PFSK-1 (cell line): ENCODE measurements at regions not wholly inside any gene's neighbourhood (a gene's known extent, or its start where the extent isn't known, plus 50 kb on each side); places are given as distances from the start of the nearest gene placed in this dataset.

Experiments used
- FOXP2 ChIP-seq: optimal IDR thresholded peaks from 2 replicates; pipeline ENCODE3; 2011; ENCODE audit warnings: borderline replicate concordance, control low read depth, inconsistent platforms; ENCODE audit not compliant: insufficient read depth; ENCODE audit errors: extremely low read length, extremely low read depth
- POLR2AphosphoS5 ChIP-seq: IDR thresholded peaks from 2 replicates; pipeline ENCODE4 v1.6.1; 2012; ENCODE audit warnings: low read depth, mild to moderate bottlenecking, control low read depth, low read length, moderate library complexity
- REST ChIP-seq, 2 experiments: IDR thresholded peaks; 2 replicates each; pipeline versions ENCODE4 v1.6.1 to v1.8.0; 2011 to 2012; ENCODE audit warnings: low read depth in 2 of 2, low read length in 2 of 2, control low read depth in 1 of 2, inconsistent platforms in 1 of 2, mild to moderate bottlenecking in 1 of 2, moderate library complexity in 1 of 2; ENCODE audit not compliant: insufficient read depth in 1 of 2
- SIN3A ChIP-seq: IDR thresholded peaks from 2 replicates; pipeline ENCODE4 v1.6.1; 2012; ENCODE audit warnings: mild to moderate bottlenecking, low read length, moderate library complexity, borderline replicate concordance; ENCODE audit not compliant: insufficient read depth
- TAF1 ChIP-seq: IDR thresholded peaks from 2 replicates; pipeline ENCODE4 v1.6.1; 2012; ENCODE audit warnings: low read length, control low read depth, borderline replicate concordance; ENCODE audit not compliant: insufficient read depth

DNA sequence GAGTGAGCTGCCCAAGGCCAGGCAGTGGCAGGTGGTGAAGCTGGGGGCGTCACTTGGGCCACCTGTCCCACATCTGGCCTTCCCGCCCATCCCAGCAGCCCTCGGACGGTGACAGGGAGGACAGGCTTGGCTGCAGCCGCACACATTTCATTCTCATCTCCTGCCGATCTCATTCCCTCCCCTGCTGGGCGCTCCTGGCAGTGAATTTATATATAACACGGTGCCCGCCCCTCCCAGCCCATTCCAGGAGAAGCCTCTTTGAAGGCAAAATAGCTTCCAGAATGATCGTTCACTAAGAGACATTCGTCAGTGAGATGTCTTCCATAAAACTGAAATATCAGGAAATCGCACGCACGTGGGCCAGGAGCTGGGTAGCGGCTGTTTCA, 861.3 kb downstream of the TBC1D22A start:
- TF ChIP-seq REST (IDR thresholded peaks at IDR 0.05; ENCODE audit: insufficient read depth in 1 of 2, low read depth in 2 of 2, low read length in 2 of 2), result no peak
- no peak for TF ChIP-seq FOXP2
- TF ChIP-seq TAF1, result no peak
- no peak for TF ChIP-seq POLR2AphosphoS5
- no peak for TF ChIP-seq SIN3A

DNA sequence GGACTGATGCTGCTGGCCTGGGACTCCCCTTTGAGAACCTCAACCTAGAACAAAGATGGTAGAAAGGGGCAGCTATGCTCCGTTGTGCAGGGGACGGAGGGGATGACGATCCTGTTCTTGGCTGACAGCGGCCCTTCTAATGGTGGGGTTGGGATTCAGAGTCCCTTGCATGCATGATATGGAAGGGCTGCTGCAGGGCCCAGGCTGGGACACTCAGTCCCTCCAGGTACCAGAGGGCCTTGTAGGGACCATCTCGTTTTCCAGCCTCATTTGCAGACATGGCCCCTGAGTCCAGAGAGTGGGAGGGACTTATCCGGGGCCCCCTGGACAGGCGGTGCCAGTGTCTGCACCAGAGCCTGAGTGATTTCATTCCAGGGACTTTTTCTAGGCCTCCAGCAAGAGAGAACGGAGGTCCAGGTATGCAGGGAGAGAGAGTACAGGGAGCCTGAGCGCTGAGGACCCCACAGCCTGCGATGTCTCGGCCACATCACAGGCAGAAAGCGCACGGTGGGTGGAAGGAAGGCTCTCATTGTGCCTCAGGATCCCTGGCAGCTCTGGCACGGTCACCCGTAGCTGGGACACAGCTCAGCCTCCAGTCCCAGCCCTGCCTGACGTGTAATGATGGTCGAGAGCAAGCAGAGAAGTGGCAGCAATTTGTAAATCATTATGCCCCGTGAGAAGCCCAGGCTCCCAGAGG, 860.8 kb downstream of the TBC1D22A start:
- TF ChIP-seq REST (IDR thresholded peaks at IDR 0.05; ENCODE audit: insufficient read depth in 1 of 2, low read depth in 2 of 2, low read length in 2 of 2), result no peak

- TF ChIP-seq SIN3A, result no peak
- no peak for TF ChIP-seq REST (IDR thresholded peaks at IDR 0.05; ENCODE audit: insufficient read depth in 1 of 2, low read depth in 2 of 2, low read length in 2 of 2)
- TF ChIP-seq POLR2AphosphoS5, result no peak
- no peak for TF ChIP-seq FOXP2
- no peak for TF ChIP-seq TAF1
Measured at GRCh38 chr22:47622541-47622940, 860.1 kb downstream of the TBC1D22A start.

DNA sequence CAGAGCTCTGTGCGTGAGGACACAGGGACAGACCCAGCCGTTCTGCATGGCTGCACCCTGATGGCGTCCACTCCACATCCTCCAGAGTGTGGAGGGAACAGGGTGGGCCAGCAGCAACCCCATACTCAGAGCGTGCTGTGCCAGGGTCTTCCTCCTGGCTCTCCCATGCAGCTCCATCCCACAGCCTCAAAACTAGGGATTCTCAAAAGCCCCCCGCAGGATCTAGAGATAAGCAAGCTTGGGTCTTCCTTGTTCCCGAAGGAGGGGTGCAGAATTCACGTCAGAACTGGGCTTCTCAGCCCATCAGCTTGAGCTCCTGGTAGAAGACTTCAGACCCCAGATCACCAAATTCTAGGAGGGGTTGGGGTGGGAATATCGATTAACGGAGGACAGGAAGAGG, 858.8 kb downstream of the TBC1D22A start:
- no peak for TF ChIP-seq TAF1
- TF ChIP-seq FOXP2, result no peak
- no peak for TF ChIP-seq REST (IDR thresholded peaks at IDR 0.05; ENCODE audit: insufficient read depth in 1 of 2, low read depth in 2 of 2, low read length in 2 of 2)
- TF ChIP-seq POLR2AphosphoS5, result no peak
- TF ChIP-seq SIN3A, result no peak

DNA sequence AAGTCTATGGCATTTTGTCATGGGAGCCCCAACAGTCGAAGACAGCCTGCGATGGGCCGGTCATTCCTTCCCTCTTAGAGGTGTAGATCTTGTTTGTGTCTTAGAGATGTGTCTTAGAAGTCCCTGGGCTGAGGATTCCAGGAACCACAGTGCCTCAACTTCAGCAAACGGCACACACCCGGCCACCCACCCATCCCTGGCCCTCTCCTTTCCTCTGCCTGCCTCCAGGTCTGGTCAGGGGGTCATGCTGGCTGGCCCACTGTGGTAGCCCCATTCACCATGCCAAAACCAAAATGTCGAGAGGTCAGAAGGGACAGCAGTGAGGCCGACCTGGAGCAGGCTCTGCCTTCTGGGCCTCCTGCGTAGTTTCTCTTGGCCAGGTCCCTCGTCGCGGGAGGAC, 857.9 kb downstream of the TBC1D22A start:
- TF ChIP-seq SIN3A (no peak), REST (IDR thresholded peaks at IDR 0.05; ENCODE audit: insufficient read depth in 1 of 2, low read depth in 2 of 2, low read length in 2 of 2) (no peak), FOXP2 (no peak), TAF1 (no peak), POLR2AphosphoS5 (no peak)
